ENCODE measurements at regions not wholly inside any gene's neighbourhood (a gene's known extent, or its start where the extent isn't known, plus 50 kb on each side); places are given as distances from the start of the nearest gene placed in this dataset.

DNA sequence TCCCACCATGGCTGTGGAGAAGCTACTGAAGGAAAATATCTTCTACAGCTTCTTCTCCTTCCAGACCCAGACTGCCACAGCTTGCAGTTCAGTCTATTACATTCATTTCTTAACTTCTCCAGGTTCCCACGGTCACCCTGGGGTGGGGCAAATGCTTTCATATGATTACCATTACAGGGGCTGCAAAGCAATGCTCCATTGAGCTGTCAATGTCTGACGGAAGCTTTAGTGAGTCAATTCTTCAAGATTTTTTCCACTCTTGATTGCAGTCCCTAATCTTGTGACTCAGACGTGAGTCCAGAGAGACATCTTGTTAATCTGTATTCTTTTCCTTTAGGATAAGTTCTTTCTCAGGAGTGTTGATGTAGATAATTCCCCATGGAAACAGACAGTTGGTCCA, 233.4 kb upstream of the DDI1 start:
- TF ChIP-seq EZH2 (IDR thresholded peaks at IDR 0.05; ENCODE audit: borderline replicate concordance, low read depth, low read length, poor library complexity, severe bottlenecking): no peak
- TF ChIP-seq, protein P1, sequence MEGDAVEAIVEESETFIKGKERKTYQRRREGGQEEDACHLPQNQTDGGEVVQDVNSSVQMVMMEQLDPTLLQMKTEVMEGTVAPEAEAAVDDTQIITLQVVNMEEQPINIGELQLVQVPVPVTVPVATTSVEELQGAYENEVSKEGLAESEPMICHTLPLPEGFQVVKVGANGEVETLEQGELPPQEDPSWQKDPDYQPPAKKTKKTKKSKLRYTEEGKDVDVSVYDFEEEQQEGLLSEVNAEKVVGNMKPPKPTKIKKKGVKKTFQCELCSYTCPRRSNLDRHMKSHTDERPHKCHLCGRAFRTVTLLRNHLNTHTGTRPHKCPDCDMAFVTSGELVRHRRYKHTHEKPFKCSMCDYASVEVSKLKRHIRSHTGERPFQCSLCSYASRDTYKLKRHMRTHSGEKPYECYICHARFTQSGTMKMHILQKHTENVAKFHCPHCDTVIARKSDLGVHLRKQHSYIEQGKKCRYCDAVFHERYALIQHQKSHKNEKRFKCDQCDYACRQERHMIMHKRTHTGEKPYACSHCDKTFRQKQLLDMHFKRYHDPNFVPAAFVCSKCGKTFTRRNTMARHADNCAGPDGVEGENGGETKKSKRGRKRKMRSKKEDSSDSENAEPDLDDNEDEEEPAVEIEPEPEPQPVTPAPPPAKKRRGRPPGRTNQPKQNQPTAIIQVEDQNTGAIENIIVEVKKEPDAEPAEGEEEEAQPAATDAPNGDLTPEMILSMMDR (conservative IDR thresholded peaks at IDR 0.05; ENCODE audit: low read depth, low read length): no peak
- Histone ChIP-seq H3K4me1 (ENCODE audit: insufficient read depth, low read length, poor library complexity, severe bottlenecking) (no peaks in the 10 kb centered on the region), H3K4me3 (ENCODE audit: low read depth, low read length, poor library complexity, severe bottlenecking) (no peak overlapping the region), H3K9me3 (ENCODE audit: low read depth, low read length, poor library complexity, severe bottlenecking) (no peaks in the 10 kb centered on the region), H3K27me3 (replicated peaks; ENCODE audit: insufficient read depth, low read depth, low read length, poor library complexity) (no peaks in the 10 kb centered on the region), H3K36me3 (ENCODE audit: insufficient read depth, low read length, poor library complexity, severe bottlenecking) (no peaks in the 10 kb centered on the region), H3K27ac (ENCODE audit: low read depth, low read length, poor library complexity, severe bottlenecking) (no peak overlapping the region)
- intact Hi-C loops (cut with micrococcal nuclease; ENCODE audit: unreplicated experiment): no loop called here
- CTCF ChIA-PET: no interaction called here
- no TSS peak for BruUV-seq (replicated peaks)
- no peak for DNase-seq (ENCODE audit: low spot score)
- POLR2A ChIA-PET (ENCODE audit: low non-redundant PET): no interaction called here

DNA sequence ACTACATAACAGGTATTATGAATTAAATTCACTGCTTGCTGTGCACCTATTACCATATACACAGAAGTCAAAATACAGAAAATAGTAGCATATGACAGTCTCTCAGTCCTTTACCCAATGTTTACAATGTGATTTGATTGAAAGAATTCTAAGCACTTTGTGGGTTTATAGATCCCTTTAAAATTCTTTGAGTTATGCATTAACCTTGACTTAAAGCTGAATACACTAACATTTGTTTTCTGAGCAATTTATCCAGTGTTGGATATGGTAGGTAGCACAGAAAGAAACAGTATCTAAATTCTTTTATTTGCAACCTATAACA, 230.8 kb upstream of the DDI1 start:
- ChIA-PET POLR2A (ENCODE audit: low non-redundant PET) (no interaction called here), CTCF (no interaction called here)
- Histone ChIP-seq H3K9me3 (ENCODE audit: low read depth, low read length, poor library complexity, severe bottlenecking) (no peaks in the 10 kb centered on the region), H3K4me3 (ENCODE audit: low read depth, low read length, poor library complexity, severe bottlenecking) (no peak overlapping the region), H3K4me1 (ENCODE audit: insufficient read depth, low read length, poor library complexity, severe bottlenecking) (no peaks in the 10 kb centered on the region), H3K36me3 (ENCODE audit: insufficient read depth, low read length, poor library complexity, severe bottlenecking) (no peaks in the 10 kb centered on the region), H3K27ac (ENCODE audit: low read depth, low read length, poor library complexity, severe bottlenecking) (no peak overlapping the region), H3K27me3 (replicated peaks; ENCODE audit: insufficient read depth, low read depth, low read length, poor library complexity) (no peaks in the 10 kb centered on the region)
- BruUV-seq (replicated peaks): no TSS peak
- no peak for TF ChIP-seq EZH2 (IDR thresholded peaks at IDR 0.05; ENCODE audit: borderline replicate concordance, low read depth, low read length, poor library complexity, severe bottlenecking)
- TF ChIP-seq, protein P1 (conservative IDR thresholded peaks at IDR 0.05; ENCODE audit: low read depth, low read length): no peak
- intact Hi-C loops (cut with micrococcal nuclease; ENCODE audit: unreplicated experiment): no loop called here
- DNase-seq (ENCODE audit: low spot score): no peak

DNA sequence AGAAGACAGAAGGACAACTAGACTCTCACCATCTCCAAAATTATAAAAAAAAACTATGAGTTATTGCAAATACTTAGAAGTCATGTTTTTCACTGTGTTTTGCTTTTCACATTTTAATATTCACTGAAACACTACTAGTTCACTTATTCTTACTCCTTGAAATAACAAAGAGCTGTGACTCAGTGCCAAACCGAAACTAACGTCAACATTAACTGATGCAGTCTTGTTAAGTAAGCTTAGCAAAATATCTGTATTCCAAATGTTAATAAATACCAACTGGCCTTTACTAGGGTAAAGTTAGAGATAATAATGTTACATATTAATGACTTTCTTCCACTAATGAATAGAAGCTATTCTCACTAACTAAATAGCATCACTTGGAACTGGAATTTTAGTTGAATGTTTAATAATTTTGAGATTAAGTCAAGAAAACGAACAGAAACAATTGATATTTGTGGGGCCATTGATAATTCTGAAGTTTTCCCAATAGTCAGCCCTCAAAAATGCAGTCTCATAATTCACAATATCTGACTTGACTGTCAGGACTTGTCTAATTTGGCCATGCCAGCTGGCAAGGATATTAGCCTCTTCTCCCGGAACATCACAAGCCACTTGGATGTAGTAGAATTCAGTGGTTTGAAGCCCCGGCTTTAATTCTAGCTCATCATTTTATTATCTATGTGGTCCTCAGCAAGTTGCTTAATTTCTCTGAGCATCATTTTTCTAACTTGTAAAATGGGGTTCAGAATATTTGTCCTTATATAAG, 230.1 kb upstream of the DDI1 start:
- H3K36me3 ChIP-seq (ENCODE audit: insufficient read depth, low read length, poor library complexity, severe bottlenecking): no peaks in the 10 kb centered on the region
- ChIA-PET POLR2A (ENCODE audit: low non-redundant PET) (no interaction called here), CTCF (interaction anchor here (0.6 kb wide), 1 partner anchor 24 kb away, joined by 5 read pairs; no protein-coding TSS in a partner anchor)
- no peak overlapping the region for H3K27ac ChIP-seq (ENCODE audit: low read depth, low read length, poor library complexity, severe bottlenecking)
- H3K27me3 ChIP-seq (replicated peaks; ENCODE audit: insufficient read depth, low read depth, low read length, poor library complexity): no peaks in the 10 kb centered on the region
- no peak for TF ChIP-seq EZH2 (IDR thresholded peaks at IDR 0.05; ENCODE audit: borderline replicate concordance, low read depth, low read length, poor library complexity, severe bottlenecking)
- TF ChIP-seq, protein P1 (conservative IDR thresholded peaks at IDR 0.05; ENCODE audit: low read depth, low read length): no peak
- H3K9me3 ChIP-seq (ENCODE audit: low read depth, low read length, poor library complexity, severe bottlenecking): no peaks in the 10 kb centered on the region
- H3K4me1 ChIP-seq (ENCODE audit: insufficient read depth, low read length, poor library complexity, severe bottlenecking): no peaks in the 10 kb centered on the region
- no peak overlapping the region for H3K4me3 ChIP-seq (ENCODE audit: low read depth, low read length, poor library complexity, severe bottlenecking)
- BruUV-seq (replicated peaks): no TSS peak
- intact Hi-C loops (cut with micrococcal nuclease; ENCODE audit: unreplicated experiment): no loop called here
- DNase-seq (ENCODE audit: low spot score): no peak

All from A673 (cell line).